ENCODE measurements at regions not wholly inside any gene's neighbourhood (a gene's known extent, or its start where the extent isn't known, plus 50 kb on each side); places are given as distances from the start of the nearest gene placed in this dataset.

GRCh38 chr2:121976926-121977325 is 221.5 kb downstream of the TSN start:
- no peak for TF ChIP-seq CTCF (IDR thresholded peaks at IDR 0.05; ENCODE audit: insufficient read depth, low read length)
- no peak for TF ChIP-seq POLR2AphosphoS5 (IDR thresholded peaks at IDR 0.05; ENCODE audit: low read depth)
- no peak for TF ChIP-seq REST (IDR thresholded peaks at IDR 0.05; ENCODE audit: insufficient replicate concordance, low read depth)
- no peak for TF ChIP-seq GABPA (IDR thresholded peaks at IDR 0.05; ENCODE audit: low read depth)
- TF ChIP-seq SPI1 (IDR thresholded peaks at IDR 0.05; ENCODE audit: borderline replicate concordance, low read depth), result no peak

Measured in HL-60 (cell line).